ENCODE measurements at regions not wholly inside any gene's neighbourhood (a gene's known extent, or its start where the extent isn't known, plus 50 kb on each side); places are given as distances from the start of the nearest gene placed in this dataset.

DNA sequence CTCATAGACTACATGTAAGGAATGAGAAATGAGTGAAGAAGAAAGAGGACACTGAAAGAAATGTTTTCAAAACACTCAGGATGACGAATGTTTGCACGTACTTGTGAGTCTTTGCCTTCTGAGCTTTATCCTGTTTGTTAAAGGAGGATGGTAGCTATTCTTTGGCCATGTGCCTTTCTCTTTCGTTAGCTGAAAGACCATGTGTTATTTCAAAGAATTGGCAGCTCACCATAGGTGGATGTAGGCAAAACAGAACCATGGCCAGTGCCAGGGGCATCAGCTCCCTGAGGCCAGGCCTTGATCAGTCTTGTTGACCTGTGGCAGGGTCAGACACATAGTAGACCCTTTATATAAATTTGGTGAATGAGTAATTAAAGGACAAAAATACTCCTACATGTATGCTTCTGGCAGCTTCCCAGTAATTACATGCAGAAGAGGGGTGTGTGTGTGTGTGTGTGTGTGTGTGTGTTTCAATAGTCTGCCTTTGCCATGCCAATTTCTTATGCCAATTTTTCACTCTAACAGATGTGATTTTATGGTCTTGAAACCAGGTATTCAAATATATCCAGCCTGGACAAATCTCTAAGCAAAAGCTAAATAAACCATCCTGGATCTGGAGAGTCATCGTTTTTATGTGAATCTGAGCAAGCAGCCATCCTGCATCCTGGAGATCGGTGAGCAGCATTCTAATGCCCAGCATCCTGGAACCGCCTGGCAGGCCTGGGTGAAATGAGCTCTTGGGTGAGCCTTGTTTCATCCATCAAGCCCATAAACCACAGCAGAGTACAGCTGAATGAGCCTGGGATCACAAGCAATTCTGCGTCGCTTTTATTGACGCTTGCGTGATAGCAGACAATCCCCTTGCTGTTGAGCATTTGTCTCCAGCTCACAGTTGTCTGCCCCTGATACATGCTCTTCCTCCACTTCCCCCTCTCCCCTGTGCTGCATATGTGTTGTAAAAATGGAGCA lies 475.4 kb downstream of the MED10 start:
- H3K36me3 Mint-ChIP-seq, result no peaks in the 10 kb centered on the region
- DNase-seq, result no peak
- no peak overlapping the region for H3K27ac Mint-ChIP-seq
- no peaks in the 10 kb centered on the region for H3K4me1 Mint-ChIP-seq
- no peak overlapping the region for H3K4me3 Mint-ChIP-seq
- no peak for ATAC-seq (replicated peaks)
- H3K9me3 Mint-ChIP-seq, result peaks cover 5 to 9% of the 10 kb centered on the region in 2 donors
- H3K27me3 Mint-ChIP-seq, result no peaks in the 10 kb centered on the region

DNA sequence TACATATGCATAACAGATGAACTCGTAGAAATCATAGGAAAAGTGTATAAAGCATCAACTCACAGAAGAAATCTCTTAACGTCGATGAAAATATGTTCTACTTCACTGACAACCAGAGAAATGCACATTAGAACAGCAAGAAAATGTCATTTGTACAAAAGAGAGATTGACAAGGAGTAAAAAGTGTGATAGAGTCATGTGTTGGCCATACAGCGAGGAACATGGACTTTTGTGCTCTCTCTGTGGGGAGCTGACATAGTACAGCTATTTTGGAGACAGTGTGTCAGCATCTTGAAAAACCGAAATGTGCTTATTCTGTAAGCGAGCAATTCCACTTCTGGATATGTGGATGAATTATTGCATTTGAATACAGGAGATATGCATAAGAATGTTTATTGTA lies 477.9 kb downstream of the ICE1 start:
- no peaks in the 10 kb centered on the region for H3K4me1 Mint-ChIP-seq
- ATAC-seq (replicated peaks) (no peak), DNase-seq (no peak)
- H3K36me3 Mint-ChIP-seq, result no peaks in the 10 kb centered on the region
- H3K4me3 Mint-ChIP-seq, result no peak overlapping the region
- H3K27ac Mint-ChIP-seq, result no peak overlapping the region
- H3K27me3 Mint-ChIP-seq, result no peaks in the 10 kb centered on the region
- H3K9me3 Mint-ChIP-seq, result peaks cover 5 to 9% of the 10 kb centered on the region in 2 donors

DNA sequence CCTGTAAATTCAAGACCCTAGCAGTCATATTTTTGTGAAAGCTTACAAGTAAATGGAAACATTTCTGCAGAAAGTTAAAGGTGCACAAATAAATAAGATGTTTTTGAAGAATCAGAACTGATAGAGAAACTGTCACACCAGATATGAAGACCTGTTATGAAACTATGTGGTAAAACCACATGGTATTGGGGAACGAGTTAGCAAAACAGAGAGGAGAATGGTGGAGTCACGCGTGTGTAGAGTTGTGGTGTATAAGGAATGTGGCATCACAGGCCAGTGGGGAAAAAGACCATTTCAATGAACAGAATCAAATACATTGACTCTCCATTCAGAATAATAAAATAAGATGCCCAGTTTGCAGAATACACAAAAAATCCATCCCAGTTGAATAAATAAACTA lies 477.2 kb downstream of the ICE1 start:
- H3K27ac Mint-ChIP-seq, result no peak overlapping the region
- no peak overlapping the region for H3K4me3 Mint-ChIP-seq
- DNase-seq, result no peak
- H3K9me3 Mint-ChIP-seq, result peaks cover 5 to 9% of the 10 kb centered on the region in 2 donors
- H3K4me1 Mint-ChIP-seq, result no peaks in the 10 kb centered on the region
- no peaks in the 10 kb centered on the region for H3K27me3 Mint-ChIP-seq
- H3K36me3 Mint-ChIP-seq, result no peaks in the 10 kb centered on the region
- no peak for ATAC-seq (replicated peaks)

DNA sequence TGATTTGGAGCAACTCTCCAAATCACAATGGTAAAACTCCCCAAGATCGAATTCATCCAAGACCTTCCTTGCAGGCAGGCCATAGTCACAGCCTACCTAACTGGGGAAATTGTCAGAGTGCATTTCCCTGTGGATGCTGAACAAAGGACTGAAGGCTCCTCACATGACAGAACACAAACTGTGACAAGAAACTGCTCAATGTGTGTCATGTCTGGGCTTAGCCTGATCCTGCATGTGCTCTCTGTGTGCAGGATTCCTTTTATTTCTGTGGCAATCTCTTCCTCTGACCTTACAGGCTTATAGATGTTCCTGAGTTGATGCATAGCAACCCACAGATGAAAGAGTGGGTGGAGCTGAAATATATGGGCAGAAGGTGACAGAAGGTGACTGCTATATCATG lies 465.8 kb downstream of the ICE1 start:
- no peaks in the 10 kb centered on the region for H3K9me3 Mint-ChIP-seq
- ATAC-seq (replicated peaks) (no peak), DNase-seq (no peak)
- H3K27ac Mint-ChIP-seq, result no peak overlapping the region
- H3K36me3 Mint-ChIP-seq, result no peaks in the 10 kb centered on the region
- H3K4me1 Mint-ChIP-seq, result no peaks in the 10 kb centered on the region
- no peak overlapping the region for H3K4me3 Mint-ChIP-seq
- peaks cover 5 to 8% of the 10 kb centered on the region in 2 donors for H3K27me3 Mint-ChIP-seq

DNA sequence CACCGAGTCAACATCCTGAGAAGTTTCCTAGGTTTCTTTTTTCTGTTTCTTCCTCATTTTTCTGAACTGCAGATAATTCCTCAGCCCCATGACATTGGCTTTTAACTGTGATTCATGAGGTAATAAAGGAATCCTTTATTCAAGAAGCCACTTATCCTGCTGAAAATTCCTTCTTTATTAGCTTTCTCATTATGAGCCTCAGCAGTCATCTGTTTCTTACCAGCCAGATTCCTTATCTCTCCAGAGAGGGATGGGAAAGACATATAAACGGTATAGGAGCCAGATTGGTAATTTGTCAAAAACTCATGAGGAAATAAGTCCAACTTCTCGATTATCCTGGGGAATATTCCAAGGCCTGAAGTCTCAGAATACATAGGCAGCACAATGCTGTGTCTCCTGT lies 465.4 kb downstream of the ICE1 start:
- Mint-ChIP-seq H3K4me1 (no peaks in the 10 kb centered on the region), H3K9me3 (no peaks in the 10 kb centered on the region), H3K36me3 (no peaks in the 10 kb centered on the region), H3K27me3 (peaks cover 5 to 8% of the 10 kb centered on the region in 2 donors), H3K4me3 (no peak overlapping the region), H3K27ac (no peak overlapping the region)
- ATAC-seq (replicated peaks), result no peak
- no peak for DNase-seq

DNA sequence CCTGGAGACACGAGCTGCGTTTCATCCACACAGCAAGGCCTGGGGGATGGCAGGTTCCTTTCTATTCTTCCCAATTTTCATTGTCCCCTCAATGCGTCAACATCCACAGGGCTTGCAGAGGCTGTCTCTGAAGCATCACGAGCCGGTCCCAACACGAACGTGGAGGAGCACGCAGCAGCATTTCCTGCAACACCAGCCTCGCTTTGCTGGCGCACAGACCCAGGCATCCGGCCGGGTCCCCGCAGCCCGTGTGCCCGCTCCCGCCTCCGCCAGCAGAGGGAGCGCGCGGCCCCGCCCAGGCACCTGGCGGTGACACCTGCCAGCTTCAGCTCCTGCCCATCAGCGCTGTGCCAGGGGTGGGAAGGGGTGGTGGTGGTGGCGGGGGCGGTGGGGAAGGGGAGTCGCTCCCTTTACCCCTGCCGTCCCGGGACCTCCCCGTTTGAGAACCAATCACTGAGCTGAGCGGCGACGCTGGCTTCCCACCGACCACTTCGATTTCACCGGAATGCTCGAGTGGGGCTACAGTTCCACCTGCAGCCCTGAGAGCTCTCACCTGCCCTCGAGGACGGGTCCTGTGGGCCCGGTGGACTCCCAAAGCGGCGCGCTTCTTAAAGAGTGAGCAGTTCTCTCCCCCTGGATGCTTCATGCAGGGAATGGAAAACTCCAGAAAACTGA lies 464.5 kb downstream of the ICE1 start:
- Mint-ChIP-seq H3K27me3 (peaks cover 5 to 8% of the 10 kb centered on the region in 2 donors), H3K27ac (no peak overlapping the region), H3K36me3 (no peaks in the 10 kb centered on the region), H3K9me3 (no peaks in the 10 kb centered on the region), H3K4me1 (no peaks in the 10 kb centered on the region), H3K4me3 (no peak overlapping the region)
- ATAC-seq (replicated peaks) (peak; percentile 74 to 88), DNase-seq (peak; percentile 17)

DNA sequence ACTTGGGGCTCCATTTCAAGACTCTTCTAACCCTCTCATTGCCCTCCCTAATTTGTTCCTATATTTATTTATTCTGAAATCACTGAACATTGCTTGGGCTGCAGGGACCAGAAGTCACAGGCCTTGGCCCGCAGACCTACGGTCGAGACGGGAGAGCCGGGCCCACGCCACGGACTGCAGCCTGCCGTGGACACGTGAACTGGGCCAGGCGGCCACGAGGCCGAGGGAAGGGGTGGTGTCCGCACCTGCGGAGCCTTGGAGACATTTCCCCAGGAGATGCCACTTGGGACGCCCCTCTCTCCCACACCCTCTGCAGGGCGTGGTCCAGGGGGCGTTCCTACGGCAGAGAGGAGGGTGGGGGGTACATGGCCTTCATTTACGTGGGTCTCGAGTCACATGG lies 463.9 kb downstream of the ICE1 start:
- no peak for ATAC-seq (replicated peaks)
- H3K36me3 Mint-ChIP-seq, result no peaks in the 10 kb centered on the region

DNA sequence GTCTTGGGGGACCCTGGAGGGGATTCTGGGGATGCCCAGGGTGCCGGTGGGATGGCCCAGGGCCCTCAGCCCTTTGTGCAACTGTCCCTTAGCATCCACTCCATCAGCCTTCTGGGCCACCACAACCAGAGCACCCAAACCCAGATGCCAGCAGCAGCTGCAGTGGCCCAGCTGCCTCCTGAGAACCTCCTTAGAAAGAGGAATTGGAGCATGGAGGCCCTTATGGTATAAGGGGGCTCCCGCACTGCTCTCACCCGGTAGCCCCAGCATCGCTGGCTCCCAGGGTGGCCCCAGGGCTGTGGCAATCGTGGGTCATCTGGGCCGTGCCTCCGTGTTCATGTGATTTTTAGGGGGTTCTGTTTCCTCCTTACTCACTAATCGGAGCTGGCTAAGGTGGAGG lies 463.3 kb downstream of the ICE1 start:
- H3K4me1 Mint-ChIP-seq, result no peaks in the 10 kb centered on the region
- H3K27ac Mint-ChIP-seq, result no peak overlapping the region
- no peak for DNase-seq
- H3K9me3 Mint-ChIP-seq, result no peaks in the 10 kb centered on the region
- no peaks in the 10 kb centered on the region for H3K36me3 Mint-ChIP-seq
- no peak overlapping the region for H3K4me3 Mint-ChIP-seq
- ATAC-seq (replicated peaks), result no peak
- H3K27me3 Mint-ChIP-seq, result peaks cover 5 to 8% of the 10 kb centered on the region in 2 donors

More for the DNA sequence above, 463.9 kb downstream of the ICE1 start:
- Mint-ChIP-seq H3K4me3 (no peak overlapping the region), H3K9me3 (no peaks in the 10 kb centered on the region), H3K4me1 (no peaks in the 10 kb centered on the region), H3K27ac (no peak overlapping the region), H3K27me3 (peaks cover 5 to 8% of the 10 kb centered on the region in 2 donors)
- DNase-seq, result no peak

- Mint-ChIP-seq H3K9me3 (no peaks in the 10 kb centered on the region), H3K36me3 (no peaks in the 10 kb centered on the region), H3K4me1 (no peaks in the 10 kb centered on the region), H3K4me3 (no peak overlapping the region), H3K27me3 (peaks cover 5 to 8% of the 10 kb centered on the region in 2 donors), H3K27ac (no peak overlapping the region)
- no peak for DNase-seq
- no peak for ATAC-seq (replicated peaks)
These were observed 462.1 kb downstream of the ICE1 start for GRCh38 chr5:5884593-5884992.

DNA sequence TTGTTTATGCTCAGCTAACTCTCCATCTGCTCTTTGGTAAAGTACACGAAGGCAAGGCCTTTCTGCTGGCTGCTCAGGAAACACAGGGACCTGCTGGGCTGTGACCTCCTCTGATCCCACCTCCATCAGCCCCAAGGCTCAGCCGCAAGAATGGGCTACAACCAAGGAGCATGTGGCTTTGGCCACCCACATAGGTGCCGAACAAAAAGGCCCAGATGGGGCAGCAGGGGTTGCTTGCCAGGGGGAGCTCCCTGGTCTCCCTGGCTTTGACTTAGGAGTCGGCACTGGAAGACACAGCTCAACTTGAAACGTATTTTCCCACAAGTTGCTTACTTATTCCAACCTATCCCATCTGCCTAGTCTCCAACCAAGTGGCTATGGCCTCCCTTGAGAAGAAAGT lies 461.1 kb downstream of the ICE1 start:
- Mint-ChIP-seq H3K4me3 (no peak overlapping the region), H3K27me3 (peaks cover 9 to 14% of the 10 kb centered on the region in 2 donors), H3K9me3 (no peaks in the 10 kb centered on the region), H3K27ac (no peak overlapping the region), H3K36me3 (no peaks in the 10 kb centered on the region), H3K4me1 (no peaks in the 10 kb centered on the region)
- DNase-seq, result no peak
- ATAC-seq (replicated peaks), result no peak

DNA sequence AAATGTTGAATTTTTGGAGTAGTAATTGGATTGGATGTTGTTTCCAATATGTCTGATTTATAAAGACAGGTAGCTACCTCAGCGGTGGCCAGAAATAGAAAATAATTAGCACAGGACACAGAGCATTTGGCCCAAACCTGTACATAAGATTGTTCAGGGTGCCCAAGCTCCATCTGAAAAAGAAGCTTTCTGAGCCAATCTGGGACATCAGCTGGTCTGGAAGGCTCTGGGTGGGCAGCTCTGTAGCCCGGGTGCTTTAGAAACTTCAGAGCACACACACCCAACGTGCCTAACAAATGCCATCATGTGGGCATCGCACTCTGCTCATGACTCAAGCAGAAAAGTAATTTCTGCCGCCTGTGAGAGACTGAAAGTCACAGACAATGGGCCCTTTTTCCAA lies 460.7 kb downstream of the ICE1 start:
- no peak for ATAC-seq (replicated peaks)
- Mint-ChIP-seq H3K4me1 (no peaks in the 10 kb centered on the region), H3K36me3 (no peaks in the 10 kb centered on the region), H3K27ac (no peak overlapping the region), H3K27me3 (peaks cover 9 to 14% of the 10 kb centered on the region in 2 donors), H3K4me3 (no peak overlapping the region), H3K9me3 (no peaks in the 10 kb centered on the region)
- DNase-seq, result no peak

DNA sequence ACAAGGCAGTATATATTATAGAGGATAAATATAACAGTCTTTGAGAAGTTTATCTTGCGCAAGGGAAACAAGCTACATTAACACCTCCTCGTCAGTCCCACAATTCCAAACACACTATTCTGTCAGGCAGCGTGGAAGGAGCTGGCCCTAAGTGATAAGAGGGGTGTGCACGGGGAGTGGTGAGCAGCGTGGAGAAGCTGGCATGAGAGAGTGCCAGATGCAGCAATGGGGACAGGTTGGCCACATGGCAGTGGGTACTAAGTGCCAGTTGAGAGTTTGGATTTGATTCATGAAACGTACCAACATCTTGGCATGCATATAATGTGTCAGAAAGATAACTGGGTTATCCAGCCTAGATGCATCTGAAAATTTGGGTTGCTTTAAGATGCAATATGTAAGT lies 460.2 kb downstream of the ICE1 start:
- H3K4me3 Mint-ChIP-seq, result no peak overlapping the region
- H3K9me3 Mint-ChIP-seq, result no peaks in the 10 kb centered on the region
- H3K4me1 Mint-ChIP-seq, result no peaks in the 10 kb centered on the region
- no peak overlapping the region for H3K27ac Mint-ChIP-seq
- ATAC-seq (replicated peaks), result no peak
- H3K27me3 Mint-ChIP-seq, result peaks cover 9 to 12% of the 10 kb centered on the region in 2 donors
- DNase-seq, result no peak
- no peaks in the 10 kb centered on the region for H3K36me3 Mint-ChIP-seq

DNA sequence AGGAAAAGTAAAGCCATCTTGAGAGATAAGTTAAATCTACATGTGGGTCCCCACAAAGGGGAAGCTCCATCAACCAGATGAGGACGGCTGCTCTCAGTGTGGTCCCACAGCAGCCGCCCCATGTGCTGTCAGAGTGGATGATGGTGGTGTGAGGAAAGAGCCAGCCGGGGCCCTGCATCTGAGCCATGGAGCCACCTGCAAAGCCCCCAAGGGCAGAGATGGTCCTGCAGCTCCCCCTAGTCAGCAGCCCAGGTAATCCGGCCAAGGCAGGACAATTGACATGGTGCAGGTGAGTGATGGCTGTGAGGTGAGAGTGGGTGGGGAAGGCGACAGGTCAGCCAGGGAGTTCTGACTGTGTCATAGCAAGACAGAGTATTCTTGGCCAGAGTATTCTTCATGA lies 458.8 kb downstream of the ICE1 start:
- H3K4me1 Mint-ChIP-seq, result no peaks in the 10 kb centered on the region
- H3K27ac Mint-ChIP-seq, result no peak overlapping the region
- ATAC-seq (replicated peaks) (no peak), DNase-seq (no peak)
- H3K9me3 Mint-ChIP-seq, result no peaks in the 10 kb centered on the region
- no peaks in the 10 kb centered on the region for H3K36me3 Mint-ChIP-seq
- peaks cover 7 to 9% of the 10 kb centered on the region in 2 donors for H3K27me3 Mint-ChIP-seq
- no peak overlapping the region for H3K4me3 Mint-ChIP-seq

DNA sequence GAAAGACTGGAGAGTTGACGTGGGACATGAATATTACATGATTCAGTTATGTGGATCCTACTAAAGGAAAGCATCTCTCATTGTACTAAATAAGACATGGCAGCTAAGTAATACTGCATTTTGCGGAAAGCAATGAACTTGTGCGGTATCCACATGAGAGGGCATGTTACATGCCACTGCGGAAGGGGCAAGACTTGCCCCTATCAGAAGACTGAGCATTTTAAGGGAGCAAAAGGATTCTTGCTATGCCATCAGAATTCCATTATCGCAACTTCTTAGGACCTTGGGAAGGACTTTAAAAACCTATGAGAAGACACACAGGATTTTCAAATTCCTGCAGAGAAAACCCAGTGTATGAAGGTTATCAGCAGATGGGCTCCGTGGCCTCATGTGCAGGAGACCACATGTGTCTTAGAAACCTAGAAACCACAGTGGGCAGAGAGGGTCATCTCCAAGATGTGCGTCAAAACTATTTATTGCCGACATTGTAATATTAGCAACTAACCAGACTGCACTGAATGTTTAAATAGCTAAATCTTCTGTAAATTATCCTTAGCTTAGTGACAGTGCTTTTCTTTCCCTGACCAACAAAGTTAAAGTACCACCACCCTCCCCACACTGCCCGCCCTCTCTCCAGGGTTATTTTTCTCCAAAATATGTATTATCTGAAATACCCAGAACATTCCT lies 457.7 kb downstream of the ICE1 start:
- no peaks in the 10 kb centered on the region for H3K9me3 Mint-ChIP-seq
- no peaks in the 10 kb centered on the region for H3K36me3 Mint-ChIP-seq
- no peak overlapping the region for H3K27ac Mint-ChIP-seq
- ATAC-seq (replicated peaks) (no peak), DNase-seq (no peak)
- H3K27me3 Mint-ChIP-seq, result peaks cover 9 to 12% of the 10 kb centered on the region in 2 donors
- H3K4me1 Mint-ChIP-seq, result no peaks in the 10 kb centered on the region
- no peak overlapping the region for H3K4me3 Mint-ChIP-seq
